Activated naive CD8-positive, alpha-beta T cell treated with anti-CD3 and anti-CD28 coated beads for 36 hours (primary cell): ENCODE measurements at regions not wholly inside any gene's neighbourhood (a gene's known extent, or its start where the extent isn't known, plus 50 kb on each side); places are given as distances from the start of the nearest gene placed in this dataset.
"Not testable (repeated sequence)": the region's sequence is repeated elsewhere in the genome, so short reads cannot be mapped to it uniquely, and the experiment has no call there.

ENCODE experiments used
- DNase-seq: peaks from one replicate; pipeline ENCODE4 v3.0.0; 2021
- H3K27ac Mint-ChIP-seq: one replicate; pipeline ENCODE4 v1.8.0; 2022; ENCODE audit warnings: mild to moderate bottlenecking, moderate library complexity, mixed read lengths
- H3K27me3 Mint-ChIP-seq: one replicate; pipeline ENCODE4 v1.8.0; 2022; ENCODE audit warnings: mild to moderate bottlenecking, mixed read lengths
- H3K36me3 Mint-ChIP-seq: one replicate; pipeline ENCODE4 v1.8.0; 2021; ENCODE audit warnings: mild to moderate bottlenecking, mixed read lengths
- H3K4me1 Mint-ChIP-seq: one replicate; pipeline ENCODE4 v1.8.0; 2021; ENCODE audit warnings: mixed read lengths
- H3K4me3 Mint-ChIP-seq: one replicate; pipeline ENCODE4 v1.8.0; 2022; ENCODE audit warnings: mild to moderate bottlenecking, moderate library complexity, mixed read lengths
- H3K9me3 Mint-ChIP-seq: one replicate; pipeline ENCODE4 v1.8.0; 2022; ENCODE audit warnings: mixed read lengths

DNA sequence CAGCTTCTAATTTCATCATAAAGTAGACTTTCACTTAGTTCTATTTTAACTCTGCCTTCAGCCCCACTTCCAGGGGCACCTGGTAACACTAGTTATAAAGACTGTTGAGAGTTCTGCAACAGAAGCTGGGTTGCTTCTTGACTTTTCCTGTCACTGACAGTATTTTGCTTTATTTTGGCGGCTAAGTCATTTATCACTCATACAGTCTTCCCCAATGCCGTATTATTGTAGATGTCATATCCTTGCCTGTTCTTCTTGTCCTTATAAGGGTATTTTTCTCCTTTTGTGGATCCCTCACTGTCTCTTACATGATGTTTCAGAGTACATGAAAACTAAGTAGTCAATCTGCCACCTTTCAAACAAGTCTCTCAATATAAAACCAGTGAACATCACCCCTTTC, 369.0 kb upstream of the PPP2R3A start:
- H3K4me3 Mint-ChIP-seq = no peak overlapping the region
- H3K27me3 Mint-ChIP-seq = no peaks in the 10 kb centered on the region
- peaks cover 10% of the 10 kb centered on the region for H3K9me3 Mint-ChIP-seq
- no peak for DNase-seq
- no peaks in the 10 kb centered on the region for H3K4me1 Mint-ChIP-seq
- H3K27ac Mint-ChIP-seq = no peak overlapping the region
- no peaks in the 10 kb centered on the region for H3K36me3 Mint-ChIP-seq

DNA sequence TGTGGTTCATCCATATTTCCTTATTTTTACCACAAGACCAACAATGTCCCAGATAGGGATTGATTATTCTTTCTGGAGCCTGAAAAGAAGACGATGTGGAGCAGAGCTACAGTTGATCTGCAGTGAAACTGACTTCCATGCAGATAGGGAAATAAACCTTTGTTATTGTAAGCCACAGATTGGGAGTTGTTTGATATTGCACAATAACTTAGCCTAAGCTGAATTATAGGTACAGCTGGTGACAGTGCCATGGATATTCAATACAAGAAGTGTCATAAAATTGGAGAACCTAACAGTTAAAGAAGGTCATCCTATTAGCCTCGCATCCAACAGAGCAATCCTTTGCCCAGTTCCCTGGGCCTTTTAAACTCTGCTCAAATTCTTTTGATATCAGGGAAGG, 367.7 kb upstream of the PPP2R3A start:
- no peak overlapping the region for H3K27ac Mint-ChIP-seq
- H3K4me3 Mint-ChIP-seq = no peak overlapping the region
- H3K36me3 Mint-ChIP-seq = no peaks in the 10 kb centered on the region
- no peak for DNase-seq
- no peaks in the 10 kb centered on the region for H3K4me1 Mint-ChIP-seq
- H3K27me3 Mint-ChIP-seq = no peaks in the 10 kb centered on the region
- peaks cover 6% of the 10 kb centered on the region for H3K9me3 Mint-ChIP-seq

DNA sequence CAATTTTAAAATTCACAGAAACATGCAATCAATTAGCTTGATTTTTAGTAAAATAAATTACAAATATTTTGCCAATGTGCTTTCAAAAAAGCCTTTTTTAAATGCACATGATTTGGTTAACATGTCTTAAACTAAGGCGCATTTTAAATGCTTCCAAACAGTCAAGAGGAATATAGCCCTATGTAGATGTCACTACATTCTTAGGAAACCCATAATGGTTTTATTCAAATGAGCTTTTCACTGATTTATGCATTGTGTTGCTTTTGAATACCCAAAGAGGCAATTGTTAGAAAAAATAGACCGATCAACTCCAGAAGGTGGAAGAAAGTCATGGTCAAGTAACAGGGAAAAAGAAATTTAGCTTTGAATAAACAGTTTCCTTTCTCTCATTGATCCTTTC, 366.9 kb upstream of the PPP2R3A start:
- Mint-ChIP-seq H3K27ac (no peak overlapping the region), H3K9me3 (peaks cover 2% of the 10 kb centered on the region), H3K4me1 (no peaks in the 10 kb centered on the region), H3K27me3 (no peaks in the 10 kb centered on the region), H3K36me3 (no peaks in the 10 kb centered on the region), H3K4me3 (no peak overlapping the region)
- DNase-seq = no peak

DNA sequence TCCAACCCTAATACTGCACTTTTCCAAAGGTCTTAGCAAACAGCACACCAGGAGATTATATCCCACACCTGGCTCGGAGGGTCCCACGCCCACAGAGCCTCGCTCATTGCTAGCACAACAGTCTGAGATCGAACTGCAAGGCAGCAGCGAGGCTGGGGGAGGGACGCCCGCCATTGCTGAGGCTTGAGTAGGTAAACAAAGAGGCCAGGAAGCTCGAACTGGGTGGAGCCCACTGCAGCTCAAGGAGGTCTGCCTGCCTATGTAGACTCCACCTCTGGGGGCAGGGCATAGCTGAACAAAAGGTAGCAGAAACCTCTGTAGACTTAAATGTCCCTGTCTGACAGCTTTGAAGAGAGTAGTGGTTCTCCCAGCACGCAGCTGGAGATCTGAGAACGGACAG, 361.0 kb upstream of the PPP2R3A start:
- H3K27me3 Mint-ChIP-seq, DNase-seq, H3K4me3 Mint-ChIP-seq, H3K27ac Mint-ChIP-seq, H3K36me3 Mint-ChIP-seq, H3K4me1 Mint-ChIP-seq, H3K9me3 Mint-ChIP-seq: not testable (repeated sequence)

DNA sequence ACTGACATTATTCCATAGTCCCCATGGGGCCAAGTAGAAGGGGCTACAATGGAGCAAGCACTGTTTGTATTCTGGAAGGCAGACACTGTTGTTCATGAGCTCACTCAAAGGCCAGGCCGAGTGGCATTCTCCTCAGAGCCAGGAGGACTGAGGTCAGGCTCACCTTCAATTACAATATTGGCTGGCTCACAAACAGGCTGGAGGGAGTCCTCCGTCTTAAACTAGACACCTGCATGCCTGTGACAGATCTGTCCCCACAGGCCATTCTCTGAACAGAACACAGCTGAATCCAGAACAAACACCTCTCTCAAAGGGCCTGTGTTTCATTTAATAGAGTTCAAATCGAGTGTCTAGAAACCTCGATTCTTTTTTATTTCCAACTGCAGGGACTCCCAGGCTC, 347.4 kb upstream of the PPP2R3A start:
- Mint-ChIP-seq H3K27me3 (no peaks in the 10 kb centered on the region), H3K4me3 (no peak overlapping the region), H3K9me3 (peaks cover 4% of the 10 kb centered on the region), H3K4me1 (no peaks in the 10 kb centered on the region), H3K27ac (no peak overlapping the region), H3K36me3 (no peaks in the 10 kb centered on the region)
- no peak for DNase-seq

DNA sequence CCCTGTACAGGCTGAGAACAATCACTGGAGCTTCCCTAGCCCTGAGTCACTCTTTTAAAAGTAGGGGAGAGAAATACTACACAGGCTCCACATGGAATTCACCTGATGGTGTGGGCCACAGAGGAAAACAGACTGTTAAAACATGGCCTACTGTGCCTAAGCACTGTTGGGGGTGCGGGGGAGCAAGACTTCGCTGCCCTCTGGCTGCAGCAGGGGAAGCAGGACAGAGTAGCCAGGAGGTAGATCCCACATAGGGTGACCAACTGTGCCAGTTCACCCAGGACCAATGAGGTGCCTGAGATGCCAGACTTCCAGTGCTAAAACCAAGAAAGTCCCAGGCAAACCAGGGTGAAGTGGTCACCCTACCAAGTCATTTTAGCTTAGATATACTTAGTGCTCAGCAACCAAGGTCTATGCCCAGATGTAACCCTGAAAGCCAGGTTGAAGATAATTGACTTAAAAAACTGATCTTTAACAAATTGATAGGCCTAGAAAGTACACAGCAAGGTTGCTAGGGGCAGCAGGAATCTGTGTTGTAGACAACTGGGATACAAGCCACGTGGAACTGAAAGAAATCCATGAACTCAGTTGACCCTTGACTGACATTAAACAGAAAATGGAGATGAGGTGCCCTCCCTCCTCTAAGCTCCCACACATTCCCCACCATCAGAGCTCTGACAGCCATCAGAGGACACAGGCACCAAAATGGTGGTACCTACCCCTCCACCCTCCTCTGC, 344.2 kb upstream of the PPP2R3A start:
- no peak for DNase-seq
- no peaks in the 10 kb centered on the region for H3K9me3 Mint-ChIP-seq
- no peak overlapping the region for H3K4me3 Mint-ChIP-seq
- H3K27ac Mint-ChIP-seq = no peak overlapping the region
- H3K4me1 Mint-ChIP-seq = no peaks in the 10 kb centered on the region
- H3K27me3 Mint-ChIP-seq = no peaks in the 10 kb centered on the region
- no peaks in the 10 kb centered on the region for H3K36me3 Mint-ChIP-seq

DNA sequence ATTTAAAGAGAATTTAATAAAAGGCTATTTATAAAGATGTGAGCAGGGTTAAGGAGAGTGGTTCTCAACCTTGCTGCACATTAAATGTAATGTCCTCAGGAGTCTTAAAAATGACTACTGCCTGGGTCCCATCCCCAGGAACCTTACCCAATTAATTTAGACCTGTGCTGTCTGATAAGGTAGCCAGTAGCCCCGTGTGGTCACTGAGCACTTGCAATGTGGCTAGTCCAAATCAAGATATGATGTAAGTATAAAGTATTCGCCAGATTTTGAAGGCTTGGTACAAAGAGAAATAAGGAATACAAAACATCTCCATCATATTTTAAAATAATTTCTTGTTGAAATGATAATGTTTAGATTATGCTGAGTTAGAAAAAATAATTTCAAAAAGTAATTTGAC, 343.3 kb upstream of the PPP2R3A start:
- no peaks in the 10 kb centered on the region for H3K36me3 Mint-ChIP-seq
- H3K27ac Mint-ChIP-seq = no peak overlapping the region
- H3K27me3 Mint-ChIP-seq = no peaks in the 10 kb centered on the region
- no peaks in the 10 kb centered on the region for H3K4me1 Mint-ChIP-seq
- DNase-seq = no peak
- no peak overlapping the region for H3K4me3 Mint-ChIP-seq
- no peaks in the 10 kb centered on the region for H3K9me3 Mint-ChIP-seq

DNA sequence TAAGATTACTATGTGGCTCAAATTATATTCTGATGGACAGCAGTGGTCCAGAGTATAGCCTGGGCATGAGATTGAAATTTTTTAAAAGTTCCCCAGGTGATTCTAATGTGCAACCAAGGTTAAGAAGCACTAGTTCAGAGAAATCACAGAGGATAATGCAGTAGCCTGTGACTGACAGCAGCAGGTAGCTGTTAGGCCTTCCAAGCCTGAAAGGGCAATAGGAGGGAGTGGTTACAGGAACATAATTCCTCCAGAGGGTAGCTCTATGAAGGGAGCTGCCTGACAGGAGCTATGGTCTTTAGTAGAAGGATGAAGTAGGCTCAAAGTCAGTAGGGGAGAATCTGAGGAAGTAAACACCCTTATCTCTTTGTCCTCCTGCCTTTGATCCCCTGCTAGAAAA, 342.9 kb upstream of the PPP2R3A start:
- Mint-ChIP-seq H3K9me3 (no peaks in the 10 kb centered on the region), H3K4me1 (no peaks in the 10 kb centered on the region), H3K27me3 (no peaks in the 10 kb centered on the region), H3K36me3 (no peaks in the 10 kb centered on the region), H3K4me3 (no peak overlapping the region), H3K27ac (no peak overlapping the region)
- no peak for DNase-seq

DNA sequence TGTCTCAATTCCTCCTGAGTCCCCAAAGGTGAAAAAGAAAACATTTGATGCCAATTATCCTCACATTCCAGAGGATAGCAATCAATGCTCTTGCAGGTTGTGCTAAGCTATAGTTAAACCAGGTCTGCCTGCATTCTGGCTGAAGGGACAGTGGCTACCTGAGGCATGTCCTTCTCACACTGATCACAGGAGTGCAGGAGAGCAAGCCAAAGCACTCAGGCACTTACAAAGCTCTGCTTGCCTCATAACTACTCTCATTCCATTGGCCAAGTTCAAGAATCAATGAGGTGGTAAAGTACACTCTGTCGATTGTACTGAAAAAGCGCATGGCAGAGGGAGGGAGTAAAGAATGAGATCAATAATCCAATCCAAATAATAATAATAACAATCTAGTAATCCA, 342.0 kb upstream of the PPP2R3A start:
- no peak for DNase-seq
- no peak overlapping the region for H3K4me3 Mint-ChIP-seq
- H3K4me1 Mint-ChIP-seq = no peaks in the 10 kb centered on the region
- no peaks in the 10 kb centered on the region for H3K27me3 Mint-ChIP-seq
- no peaks in the 10 kb centered on the region for H3K36me3 Mint-ChIP-seq
- no peak overlapping the region for H3K27ac Mint-ChIP-seq
- no peaks in the 10 kb centered on the region for H3K9me3 Mint-ChIP-seq

DNA sequence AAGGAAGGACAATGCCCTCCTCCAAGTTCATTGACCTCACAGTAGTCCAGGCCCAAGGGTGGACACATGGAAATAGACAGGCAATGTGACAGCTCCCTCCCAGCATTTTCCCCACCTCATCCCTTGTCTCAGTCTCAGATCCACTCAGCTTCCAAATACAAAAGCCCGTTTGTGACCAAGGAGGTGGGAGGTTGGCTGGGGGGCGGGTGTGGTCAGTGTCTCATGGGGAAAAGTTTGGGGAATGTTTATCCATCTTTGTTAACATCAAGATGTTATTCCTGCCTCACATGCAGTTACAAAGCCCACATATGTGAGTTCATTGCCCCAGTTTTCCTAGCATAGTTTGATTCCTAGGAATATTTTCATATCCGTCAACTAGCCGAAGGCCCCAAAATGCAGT, 338.5 kb upstream of the PPP2R3A start:
- peaks cover 3% of the 10 kb centered on the region for H3K27me3 Mint-ChIP-seq
- H3K9me3 Mint-ChIP-seq = no peaks in the 10 kb centered on the region
- no peak overlapping the region for H3K27ac Mint-ChIP-seq
- no peak overlapping the region for H3K4me3 Mint-ChIP-seq
- H3K4me1 Mint-ChIP-seq = no peaks in the 10 kb centered on the region
- DNase-seq = no peak
- H3K36me3 Mint-ChIP-seq = no peaks in the 10 kb centered on the region

DNA sequence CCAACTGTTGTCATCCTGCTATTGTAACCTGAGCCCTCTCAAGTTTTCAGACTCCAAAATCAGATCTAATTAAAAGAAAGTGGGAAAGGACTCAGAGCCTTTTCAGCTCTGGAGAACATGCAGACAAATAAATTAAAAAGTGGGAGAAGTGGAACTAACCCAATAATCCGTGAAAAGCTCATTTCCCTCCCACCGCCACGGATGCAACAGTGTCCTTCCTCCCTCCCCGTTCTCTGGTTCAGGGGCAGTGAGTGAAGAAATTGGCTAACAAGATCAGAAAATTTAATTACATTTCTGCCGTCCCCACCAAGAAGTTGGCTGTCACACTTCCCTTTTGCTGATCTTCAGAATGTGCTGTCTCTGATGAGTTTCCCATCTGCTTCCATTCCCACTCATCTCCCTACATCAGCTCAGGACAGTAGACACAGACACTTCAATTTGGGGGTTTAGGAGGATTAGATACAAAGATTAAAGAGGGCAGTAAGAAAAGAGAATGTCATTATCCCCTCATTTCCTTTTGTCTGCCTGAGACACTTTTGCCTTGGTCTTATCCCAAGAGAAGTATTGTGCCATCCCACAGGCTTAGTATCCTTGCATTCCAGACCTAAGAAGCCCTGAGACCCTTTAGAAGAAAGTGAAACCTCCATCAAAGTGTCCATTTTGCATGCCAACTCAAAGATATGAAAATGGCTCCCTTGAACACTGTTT, 335.7 kb upstream of the PPP2R3A start:
- Mint-ChIP-seq H3K9me3 (no peaks in the 10 kb centered on the region), H3K4me3 (no peak overlapping the region), H3K36me3 (no peaks in the 10 kb centered on the region), H3K27me3 (peaks cover 3% of the 10 kb centered on the region), H3K4me1 (no peaks in the 10 kb centered on the region), H3K27ac (no peak overlapping the region)
- DNase-seq = no peak

DNA sequence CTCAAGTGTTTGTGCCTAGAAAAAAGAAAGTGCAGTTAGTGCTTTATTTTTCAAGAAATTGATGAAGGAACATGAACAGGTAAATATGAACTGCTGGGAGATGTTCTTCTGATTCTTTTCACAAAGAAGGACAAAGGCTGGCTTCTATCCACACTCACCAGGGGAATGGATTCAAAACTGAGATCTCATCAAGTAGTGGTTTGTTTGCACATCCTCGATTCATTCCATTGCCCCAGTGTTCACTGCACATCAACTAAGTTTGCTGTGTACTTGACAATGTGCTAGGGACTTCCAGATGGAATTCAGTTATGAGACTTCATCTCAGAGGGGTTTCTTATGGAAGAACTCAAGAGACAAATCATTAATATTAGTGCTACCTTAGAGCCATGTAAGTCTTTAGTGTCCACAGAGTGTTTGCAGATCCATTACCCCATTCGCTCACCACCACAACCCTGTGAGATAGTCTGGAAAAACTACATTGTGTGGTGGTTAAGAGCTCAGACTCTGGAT, 332.9 kb upstream of the PPP2R3A start:
- no peak overlapping the region for H3K4me3 Mint-ChIP-seq
- no peak overlapping the region for H3K27ac Mint-ChIP-seq
- DNase-seq = no peak
- H3K27me3 Mint-ChIP-seq = peaks cover 3% of the 10 kb centered on the region
- no peaks in the 10 kb centered on the region for H3K36me3 Mint-ChIP-seq
- no peaks in the 10 kb centered on the region for H3K4me1 Mint-ChIP-seq
- no peaks in the 10 kb centered on the region for H3K9me3 Mint-ChIP-seq

DNA sequence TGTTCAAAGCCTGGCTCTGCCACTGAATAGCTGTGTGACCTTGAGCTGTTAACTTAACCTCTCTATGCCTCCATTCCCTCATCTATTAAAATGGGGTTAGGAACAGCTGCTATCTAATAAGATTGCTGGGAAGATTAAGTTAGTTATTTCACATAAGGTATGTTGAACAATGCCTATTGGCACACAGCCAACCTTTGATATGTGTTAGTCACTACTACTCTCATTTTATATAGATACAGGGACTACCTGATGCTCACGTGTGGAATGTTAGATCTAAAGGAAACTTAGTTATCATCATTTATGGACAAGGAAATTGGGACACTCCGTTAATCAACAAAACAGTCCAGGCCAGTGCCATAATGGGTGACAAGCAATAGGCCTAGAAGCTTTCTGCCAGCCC, 332.4 kb upstream of the PPP2R3A start:
- Mint-ChIP-seq H3K36me3 (no peaks in the 10 kb centered on the region), H3K27ac (no peak overlapping the region), H3K27me3 (peaks cover 3% of the 10 kb centered on the region), H3K9me3 (no peaks in the 10 kb centered on the region), H3K4me3 (no peak overlapping the region), H3K4me1 (no peaks in the 10 kb centered on the region)
- DNase-seq = no peak

DNA sequence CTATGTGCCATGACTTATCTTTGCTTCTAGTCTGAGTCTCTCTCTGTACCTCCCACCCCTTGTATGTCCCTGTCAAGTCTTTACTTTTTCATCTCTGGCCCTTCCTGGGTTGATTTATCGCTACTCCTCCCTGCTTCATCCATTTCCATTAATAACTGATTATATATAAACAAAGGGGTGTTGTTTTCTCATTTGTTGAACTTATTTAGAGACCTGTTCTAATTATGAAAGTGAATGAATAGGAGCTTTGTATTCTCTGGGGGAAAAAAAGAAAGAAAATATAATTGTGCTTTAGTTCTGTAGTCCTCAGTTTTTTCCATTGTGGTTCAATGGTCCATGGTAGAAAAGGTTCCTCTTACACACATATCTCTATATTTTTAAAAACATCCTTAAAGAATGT, 328.9 kb upstream of the PPP2R3A start:
- Mint-ChIP-seq H3K27ac (no peak overlapping the region), H3K36me3 (no peaks in the 10 kb centered on the region), H3K4me3 (no peak overlapping the region), H3K9me3 (no peaks in the 10 kb centered on the region), H3K4me1 (no peaks in the 10 kb centered on the region), H3K27me3 (no peaks in the 10 kb centered on the region)
- no peak for DNase-seq

DNA sequence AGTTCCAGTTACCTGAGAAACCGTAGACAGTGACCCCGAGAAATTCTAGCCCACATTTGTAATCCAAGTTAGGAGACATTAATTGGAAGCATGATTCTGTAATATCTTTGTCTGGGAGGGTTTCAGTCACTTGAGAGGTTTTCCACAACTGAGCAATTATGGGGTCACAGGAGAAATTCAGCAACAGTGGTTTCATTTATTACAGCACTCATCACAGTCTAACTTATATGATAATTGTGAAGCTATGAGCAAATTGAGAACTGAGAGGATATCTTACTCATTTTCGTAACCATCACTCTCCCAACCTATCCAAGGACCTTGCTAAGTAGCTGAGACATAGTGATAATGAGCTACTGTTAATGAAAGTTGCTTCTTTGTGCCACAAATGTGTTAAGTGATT, 328.5 kb upstream of the PPP2R3A start:
- Mint-ChIP-seq H3K4me3 (no peak overlapping the region), H3K36me3 (no peaks in the 10 kb centered on the region), H3K27me3 (no peaks in the 10 kb centered on the region), H3K4me1 (no peaks in the 10 kb centered on the region), H3K9me3 (no peaks in the 10 kb centered on the region), H3K27ac (no peak overlapping the region)
- no peak for DNase-seq

DNA sequence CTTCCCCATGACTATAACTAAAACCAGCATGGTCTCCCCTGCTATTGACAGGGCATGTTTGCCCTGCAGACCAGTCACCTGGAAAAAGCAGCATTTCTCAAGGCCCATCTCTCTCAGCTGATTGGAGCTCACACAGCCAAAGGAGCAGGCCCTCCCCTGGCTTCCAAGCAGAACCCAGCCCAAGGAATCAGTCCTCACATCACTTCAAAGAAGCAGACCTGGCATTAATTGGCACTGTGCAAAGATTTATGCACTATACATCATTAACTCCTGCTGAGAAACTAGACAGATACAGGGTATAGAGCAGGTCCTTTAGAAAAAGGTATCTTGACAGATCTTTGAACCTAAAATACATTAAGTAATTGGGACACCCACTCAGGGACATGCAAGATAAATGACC, 323.8 kb upstream of the PPP2R3A start:
- Mint-ChIP-seq H3K4me1 (no peaks in the 10 kb centered on the region), H3K4me3 (no peak overlapping the region), H3K36me3 (no peaks in the 10 kb centered on the region), H3K27ac (no peak overlapping the region), H3K9me3 (peaks cover 3% of the 10 kb centered on the region), H3K27me3 (no peaks in the 10 kb centered on the region)
- DNase-seq = no peak
